HG03457 (cell line): ENCODE measurements at regions not wholly inside any gene's neighbourhood (a gene's known extent, or its start where the extent isn't known, plus 50 kb on each side); places are given as distances from the start of the nearest gene placed in this dataset.

Experiments used
- ATAC-seq: cut with Tn5 transposase; IDR thresholded peaks from one replicate; pipeline ENCODE4 v1.9.1; 2021; ENCODE audit warnings: moderate number of reproducible peaks; ENCODE audit not compliant: unreplicated experiment

DNA sequence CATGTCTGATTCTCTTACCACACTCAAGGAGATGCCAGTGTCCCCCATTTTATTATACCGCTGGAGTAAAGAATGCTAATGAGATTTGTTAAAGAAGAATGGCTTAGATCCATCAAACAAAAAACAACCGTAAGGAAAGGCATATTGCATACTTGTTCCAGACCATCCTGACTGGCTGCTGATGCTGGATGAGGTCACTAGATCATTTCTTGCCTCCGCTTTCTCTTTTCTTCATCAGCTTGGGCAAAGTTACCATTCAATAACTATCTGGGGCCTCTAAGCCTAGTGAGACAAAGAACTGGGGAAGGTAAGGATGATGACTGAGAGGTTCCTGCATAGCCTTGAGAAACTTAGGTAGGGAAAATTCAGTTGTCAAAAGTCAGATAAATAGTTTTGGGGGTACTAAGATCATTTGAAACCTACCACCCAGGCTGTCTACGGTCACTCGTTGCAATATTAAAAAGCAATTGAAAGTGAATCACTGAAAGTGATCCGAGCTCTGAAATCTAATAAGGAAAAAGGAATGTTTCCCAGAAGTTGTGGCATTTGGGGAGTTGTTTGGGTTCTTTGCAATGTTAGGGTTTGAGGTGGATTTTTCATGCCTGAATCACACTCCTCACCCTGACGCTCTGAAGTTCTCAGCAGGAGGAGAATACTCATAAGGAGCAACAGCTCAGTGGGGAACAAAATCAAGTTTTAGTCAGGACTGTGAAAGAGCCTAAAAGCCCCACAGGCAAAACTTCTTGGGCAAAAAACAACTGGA is 176.8 kb downstream of the HHIPL2 start:
- no peak for ATAC-seq

- ATAC-seq: no peak
Measured at GRCh38 chr1:222370081-222370912, 177.6 kb downstream of the HHIPL2 start.

GRCh38 chr1:222369148-222369547 is 178.8 kb downstream of the HHIPL2 start:
- no peak for ATAC-seq

DNA sequence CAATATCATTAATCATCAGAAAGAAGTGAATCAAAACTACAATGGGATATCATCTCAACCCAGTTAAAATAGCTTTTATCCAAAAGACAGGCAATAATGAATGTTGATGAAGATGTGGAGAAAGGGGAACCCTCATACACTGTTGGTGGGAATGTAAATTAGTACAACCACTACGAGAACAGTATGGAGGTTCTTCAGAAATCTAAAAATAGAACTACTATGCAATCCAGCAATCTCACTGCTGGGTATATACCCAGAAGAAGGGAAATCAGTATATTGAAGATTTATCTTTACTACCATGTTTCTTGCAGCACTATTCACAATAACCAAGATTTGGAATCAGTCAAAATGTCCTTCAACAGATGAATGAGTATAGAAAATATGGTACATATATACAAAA is 189.8 kb downstream of the HHIPL2 start:
- no peak for ATAC-seq

DNA sequence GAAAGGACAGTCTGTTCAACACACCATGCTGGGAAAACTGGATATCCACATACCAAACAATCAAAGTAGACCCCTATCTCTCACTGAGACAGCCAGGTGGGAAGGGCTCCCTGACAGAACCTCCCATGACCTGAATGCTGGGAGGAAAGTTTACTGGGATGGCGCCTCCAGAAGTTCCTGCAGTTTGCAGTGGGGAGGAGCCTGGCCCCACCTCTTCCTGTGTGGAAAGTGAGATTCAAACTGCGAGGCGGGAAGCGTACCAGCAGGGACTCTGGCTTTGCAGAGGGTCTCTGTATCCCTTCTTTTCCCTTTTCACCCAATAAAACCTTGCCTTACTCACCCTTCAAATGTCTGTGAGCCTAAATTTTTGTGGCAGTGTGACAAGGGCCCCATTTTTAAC is 190.7 kb downstream of the HHIPL2 start:
- no peak for ATAC-seq

GRCh38 chr1:222347627-222348026 is 200.3 kb downstream of the HHIPL2 start:
- no peak for ATAC-seq

DNA sequence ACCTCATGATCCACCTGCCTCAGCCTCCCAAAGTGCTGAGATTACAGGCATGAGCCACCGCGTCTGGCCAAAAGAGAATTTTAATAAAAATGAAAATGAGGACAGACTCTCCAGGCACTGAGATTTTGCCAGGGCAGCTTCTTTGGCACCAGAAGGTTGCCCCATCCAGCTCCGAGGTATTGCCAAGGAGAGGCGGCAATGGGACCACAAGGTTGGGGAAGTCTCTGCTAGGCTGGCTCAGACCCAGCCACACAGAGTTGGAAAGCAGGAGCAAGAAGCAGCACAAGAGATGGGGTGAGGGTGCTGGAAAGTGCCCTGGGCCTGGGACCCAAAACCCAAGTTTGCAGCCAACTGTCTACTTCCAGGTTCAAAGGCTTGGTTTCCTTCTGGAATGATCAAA is 200.9 kb downstream of the HHIPL2 start:
- no peak for ATAC-seq

GRCh38 chr1:222339376-222339947 is 208.4 kb downstream of the HHIPL2 start:
- no peak for ATAC-seq

GRCh38 chr1:222335586-222335985 is 212.3 kb downstream of the HHIPL2 start:
- no peak for ATAC-seq

DNA sequence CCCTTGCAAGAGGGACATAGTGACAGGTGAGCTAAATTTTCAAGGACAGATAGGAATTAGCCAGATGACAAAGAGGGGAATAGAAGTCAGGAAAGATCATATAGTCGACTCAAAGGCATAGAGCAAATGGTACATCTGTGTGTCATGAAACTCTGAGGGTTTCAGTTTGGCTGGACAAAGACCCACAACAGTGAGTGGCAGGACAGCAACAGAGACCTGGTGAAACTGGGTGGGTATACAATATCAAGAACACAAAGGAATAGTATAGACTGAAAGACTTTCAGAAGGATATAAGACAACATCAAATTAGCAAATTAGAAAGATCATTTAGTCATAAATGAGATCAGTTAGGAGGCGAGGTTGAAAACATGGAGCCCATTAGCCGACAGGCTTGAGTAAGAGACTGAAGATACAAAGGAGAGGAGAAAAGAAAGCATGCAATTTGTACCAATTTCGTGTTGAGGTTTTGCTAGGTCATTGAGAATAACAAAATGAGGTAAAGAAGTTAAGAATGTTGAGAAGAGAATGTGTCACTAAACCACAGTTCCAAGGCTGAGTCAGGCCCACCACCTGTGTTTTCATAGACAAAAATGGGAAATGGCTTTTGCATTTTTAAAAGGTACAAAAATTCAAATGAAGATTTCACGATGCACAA is 213.8 kb downstream of the HHIPL2 start:
- ATAC-seq: no peak

DNA sequence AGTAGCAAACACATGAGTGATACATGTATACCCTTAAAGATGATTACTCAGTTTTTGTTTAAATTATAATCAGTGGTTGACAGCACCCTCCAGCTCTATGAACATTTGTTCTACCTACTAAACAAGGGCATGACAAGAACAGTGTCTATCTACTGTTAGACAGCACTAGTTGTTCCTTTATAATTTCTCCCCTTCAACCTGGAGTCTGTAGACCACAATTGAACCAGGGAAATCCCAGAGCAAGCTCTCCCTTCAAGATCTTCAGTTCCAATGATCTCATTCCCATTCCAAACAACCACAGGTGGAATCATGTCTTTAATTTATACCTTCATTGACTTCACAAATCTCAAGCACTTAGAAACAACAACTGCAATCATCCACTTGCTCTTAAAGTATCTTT is 216.1 kb downstream of the HHIPL2 start:
- ATAC-seq: no peak

DNA sequence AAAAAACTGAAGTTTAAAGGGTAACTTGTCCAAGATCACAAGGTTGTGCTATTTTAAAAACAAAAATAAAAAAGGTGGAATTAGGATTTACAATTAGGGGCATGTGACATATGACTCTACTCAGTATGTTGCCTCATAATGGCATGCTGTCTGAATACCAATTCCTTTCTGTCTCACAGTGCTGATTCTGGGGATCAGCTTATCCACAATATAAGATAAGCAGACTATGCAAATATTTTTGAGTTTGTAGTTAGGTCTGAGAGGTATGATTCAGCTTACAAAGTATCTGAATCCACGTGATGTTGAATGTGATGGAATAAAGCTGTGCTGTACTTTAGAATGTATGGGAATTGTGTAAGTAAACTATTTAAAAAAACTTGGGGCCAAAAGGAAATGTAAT is 216.6 kb downstream of the HHIPL2 start:
- ATAC-seq: no peak

DNA sequence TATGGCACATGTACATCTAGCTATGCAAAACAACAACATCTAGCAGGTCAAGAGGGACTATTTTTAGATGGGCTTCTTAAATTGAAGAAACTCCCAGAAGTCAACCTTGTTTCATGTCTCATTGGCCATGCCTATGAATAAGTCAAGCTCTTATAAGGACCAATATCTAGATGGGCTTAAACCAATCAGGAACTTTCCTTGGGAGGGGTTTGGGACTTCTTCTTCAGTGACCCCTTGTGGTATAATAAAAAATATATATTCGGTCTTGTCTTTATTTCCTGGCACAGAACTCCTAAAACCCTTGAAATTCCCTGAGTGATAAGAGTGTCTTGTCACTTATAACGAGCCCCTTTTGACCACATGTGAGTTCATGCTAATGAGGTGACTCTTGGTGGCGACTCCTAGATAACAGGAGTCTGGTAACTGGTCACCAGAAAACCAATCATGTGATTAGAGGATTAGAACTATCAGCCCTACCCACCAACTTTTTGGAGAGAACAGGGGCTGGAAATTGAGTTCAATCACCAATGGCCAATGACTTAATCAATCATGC is 218.3 kb downstream of the HHIPL2 start:
- no peak for ATAC-seq

- ATAC-seq: no peak
Measured at GRCh38 chr1:222326710-222327036, 221.2 kb downstream of the HHIPL2 start.

DNA sequence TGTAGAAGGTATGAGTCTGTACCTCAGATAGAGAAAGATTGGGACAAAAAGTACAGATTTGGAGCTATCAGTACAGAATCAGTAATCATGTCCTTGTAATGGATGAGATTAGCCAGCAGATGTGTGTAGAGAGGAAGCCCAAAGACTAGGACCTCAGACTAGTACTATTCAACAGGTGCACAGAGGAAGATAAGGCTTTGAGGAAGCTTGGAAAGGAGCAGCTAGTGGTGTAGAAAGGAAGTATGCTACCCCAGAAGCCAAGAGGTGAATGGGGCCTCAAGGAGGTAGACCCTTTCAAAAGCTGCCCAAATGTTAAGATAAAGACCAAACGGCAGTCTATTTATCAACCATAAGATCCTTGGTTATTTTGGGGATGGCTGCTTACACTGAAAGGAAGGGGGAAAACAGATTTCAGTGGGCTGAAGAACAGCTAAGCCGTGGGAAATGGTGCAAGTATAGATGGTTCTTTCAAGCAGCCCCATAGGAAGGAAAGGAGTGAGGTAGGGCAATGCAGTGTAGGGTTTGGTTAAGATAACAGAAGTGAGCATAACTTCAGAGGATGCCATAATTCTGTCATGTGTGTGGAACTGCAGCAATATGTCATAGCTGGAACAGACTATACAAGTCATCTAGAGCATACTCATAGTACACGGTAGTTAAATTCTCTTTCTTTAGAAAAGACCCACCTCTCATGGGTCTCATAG is 221.7 kb downstream of the HHIPL2 start:
- no peak for ATAC-seq

- no peak for ATAC-seq
Measured at GRCh38 chr1:222325506-222325905, 222.4 kb downstream of the HHIPL2 start.

DNA sequence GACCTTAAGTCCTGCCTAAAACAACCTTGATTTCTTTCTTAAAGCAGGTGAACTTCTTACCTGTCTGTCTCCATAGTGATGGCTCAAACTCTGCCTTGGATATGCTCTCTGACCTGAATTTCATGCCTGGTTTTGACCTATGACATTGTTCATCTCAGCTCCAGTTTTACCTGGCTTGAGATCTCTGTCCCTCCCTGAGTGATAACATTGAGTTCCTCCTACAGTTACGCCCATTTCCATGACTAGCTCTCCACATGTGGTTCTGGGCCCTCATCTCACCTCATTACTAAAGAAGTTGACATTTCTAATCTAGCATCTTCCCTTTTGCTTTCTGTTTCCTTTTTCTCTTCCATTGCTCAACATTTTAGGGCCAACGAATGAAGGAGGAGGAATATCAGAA is 233.1 kb downstream of the HHIPL2 start:
- no peak for ATAC-seq

DNA sequence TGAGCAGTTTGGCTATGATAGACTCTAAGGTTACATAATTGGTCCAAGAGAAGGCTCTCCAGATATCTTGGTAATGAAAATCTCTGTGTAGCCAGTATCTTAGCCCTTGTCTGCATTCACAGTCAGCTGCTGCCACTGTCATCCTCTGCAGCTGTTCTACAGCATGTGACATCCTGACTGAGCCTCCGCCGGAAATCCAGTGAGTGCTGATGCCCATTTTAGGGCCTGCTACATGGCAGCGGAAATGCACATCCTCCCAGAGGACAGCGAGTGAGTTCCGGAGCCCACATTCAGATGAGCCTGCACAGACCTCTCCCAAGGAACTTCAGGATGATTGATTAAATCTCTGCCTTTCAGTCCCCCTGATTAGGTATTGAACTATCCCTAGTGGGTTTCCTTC is 237.1 kb downstream of the HHIPL2 start:
- peak; percentile 80 for ATAC-seq

DNA sequence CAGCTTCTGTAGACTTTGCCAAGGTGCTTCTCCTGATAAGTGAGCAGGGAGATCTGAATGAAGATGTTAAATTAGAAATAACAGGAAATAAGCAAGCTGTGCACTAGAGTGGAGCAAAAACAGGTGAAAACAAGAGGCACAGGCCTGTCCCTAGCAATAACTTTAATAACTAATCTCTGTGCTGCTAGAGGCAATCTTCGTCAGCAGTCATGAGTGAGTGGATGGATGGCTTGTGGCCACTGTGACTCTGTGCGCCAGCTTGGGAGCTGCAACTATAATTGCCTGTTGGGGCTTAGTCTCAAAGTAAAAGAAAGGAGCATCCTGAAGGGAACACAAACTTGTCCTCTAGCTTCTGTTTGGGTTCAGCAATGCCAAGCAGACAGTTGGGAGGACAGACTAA is 240.3 kb downstream of the HHIPL2 start:
- no peak for ATAC-seq

GRCh38 chr1:222306512-222306911 is 241.4 kb downstream of the HHIPL2 start:
- no peak for ATAC-seq

DNA sequence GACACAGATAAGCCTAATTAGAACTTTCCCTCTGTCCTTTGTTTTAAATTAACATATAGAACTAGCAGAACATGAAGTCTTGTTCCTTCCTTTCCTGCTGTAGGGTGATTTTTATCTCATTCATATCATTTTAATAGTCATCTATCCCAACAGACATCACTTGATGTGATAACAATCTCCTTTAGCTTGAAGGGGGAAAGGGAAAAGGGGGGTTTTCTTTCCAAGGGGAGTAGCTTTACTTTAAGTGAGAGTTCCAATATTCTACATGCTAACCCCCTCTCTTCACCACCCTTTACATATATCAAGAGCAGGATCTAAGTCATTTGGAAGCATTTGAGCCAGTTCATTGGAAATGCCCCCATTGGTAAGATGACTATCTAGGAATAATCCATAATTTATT is 241.9 kb downstream of the HHIPL2 start:
- no peak for ATAC-seq
